ENCODE measurements at regions not wholly inside any gene's neighbourhood (a gene's known extent, or its start where the extent isn't known, plus 50 kb on each side); places are given as distances from the start of the nearest gene placed in this dataset.

DNA sequence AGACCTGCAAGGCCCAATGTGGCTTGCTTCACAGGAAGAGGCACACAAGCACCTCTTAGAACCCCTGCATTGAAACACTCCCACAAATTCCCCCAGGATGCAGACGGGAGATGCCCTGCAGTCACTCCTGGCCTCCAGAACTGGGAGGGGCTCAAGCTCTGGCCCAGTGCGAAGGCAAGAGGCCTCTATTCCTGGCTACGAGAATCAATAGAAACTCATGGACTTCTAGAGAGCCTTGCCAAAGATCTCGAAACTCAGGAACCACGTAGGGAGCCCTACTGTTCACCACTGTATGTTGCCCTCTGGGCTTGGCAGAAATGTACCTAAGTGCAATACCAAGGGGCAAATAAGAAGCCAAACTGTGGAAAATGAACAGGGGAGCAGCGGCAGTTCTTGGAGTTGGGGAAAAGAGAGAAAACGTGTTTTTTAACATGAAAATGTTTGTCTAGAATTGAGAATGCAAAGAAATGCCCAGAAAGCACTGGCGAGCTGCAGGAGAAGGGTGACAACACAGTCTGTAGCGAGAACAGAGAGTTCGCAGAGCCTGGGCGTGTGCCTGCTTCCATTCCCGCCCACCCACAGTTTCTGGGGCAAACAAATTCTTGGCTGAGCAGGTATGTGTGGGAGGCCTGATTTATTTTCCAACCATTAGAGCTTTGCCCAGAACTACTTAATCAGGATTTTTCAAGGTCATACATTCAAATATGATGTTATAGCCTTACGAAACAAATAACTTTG, 260.5 kb upstream of the KLF14 start:
- no peak for DNase-seq
- Histone ChIP-seq H3K27ac (peak overlapping the region; percentile 26 to 75 (median 56)), H3K4me3 (no peak overlapping the region), H3K9me3 (no peaks in the 10 kb centered on the region), H3K36me3 (no peaks in the 10 kb centered on the region), H3K4me1 (peaks cover 7 to 63% (median 30%) of the 10 kb centered on the region in 4 donors), H3K27me3 (no peaks in the 10 kb centered on the region)
- TF ChIP-seq, protein P1, sequence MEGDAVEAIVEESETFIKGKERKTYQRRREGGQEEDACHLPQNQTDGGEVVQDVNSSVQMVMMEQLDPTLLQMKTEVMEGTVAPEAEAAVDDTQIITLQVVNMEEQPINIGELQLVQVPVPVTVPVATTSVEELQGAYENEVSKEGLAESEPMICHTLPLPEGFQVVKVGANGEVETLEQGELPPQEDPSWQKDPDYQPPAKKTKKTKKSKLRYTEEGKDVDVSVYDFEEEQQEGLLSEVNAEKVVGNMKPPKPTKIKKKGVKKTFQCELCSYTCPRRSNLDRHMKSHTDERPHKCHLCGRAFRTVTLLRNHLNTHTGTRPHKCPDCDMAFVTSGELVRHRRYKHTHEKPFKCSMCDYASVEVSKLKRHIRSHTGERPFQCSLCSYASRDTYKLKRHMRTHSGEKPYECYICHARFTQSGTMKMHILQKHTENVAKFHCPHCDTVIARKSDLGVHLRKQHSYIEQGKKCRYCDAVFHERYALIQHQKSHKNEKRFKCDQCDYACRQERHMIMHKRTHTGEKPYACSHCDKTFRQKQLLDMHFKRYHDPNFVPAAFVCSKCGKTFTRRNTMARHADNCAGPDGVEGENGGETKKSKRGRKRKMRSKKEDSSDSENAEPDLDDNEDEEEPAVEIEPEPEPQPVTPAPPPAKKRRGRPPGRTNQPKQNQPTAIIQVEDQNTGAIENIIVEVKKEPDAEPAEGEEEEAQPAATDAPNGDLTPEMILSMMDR (IDR thresholded peaks at IDR 0.05) = no peak
- TF ChIP-seq POLR2A (IDR thresholded peaks at IDR 0.05) = no peak

DNA sequence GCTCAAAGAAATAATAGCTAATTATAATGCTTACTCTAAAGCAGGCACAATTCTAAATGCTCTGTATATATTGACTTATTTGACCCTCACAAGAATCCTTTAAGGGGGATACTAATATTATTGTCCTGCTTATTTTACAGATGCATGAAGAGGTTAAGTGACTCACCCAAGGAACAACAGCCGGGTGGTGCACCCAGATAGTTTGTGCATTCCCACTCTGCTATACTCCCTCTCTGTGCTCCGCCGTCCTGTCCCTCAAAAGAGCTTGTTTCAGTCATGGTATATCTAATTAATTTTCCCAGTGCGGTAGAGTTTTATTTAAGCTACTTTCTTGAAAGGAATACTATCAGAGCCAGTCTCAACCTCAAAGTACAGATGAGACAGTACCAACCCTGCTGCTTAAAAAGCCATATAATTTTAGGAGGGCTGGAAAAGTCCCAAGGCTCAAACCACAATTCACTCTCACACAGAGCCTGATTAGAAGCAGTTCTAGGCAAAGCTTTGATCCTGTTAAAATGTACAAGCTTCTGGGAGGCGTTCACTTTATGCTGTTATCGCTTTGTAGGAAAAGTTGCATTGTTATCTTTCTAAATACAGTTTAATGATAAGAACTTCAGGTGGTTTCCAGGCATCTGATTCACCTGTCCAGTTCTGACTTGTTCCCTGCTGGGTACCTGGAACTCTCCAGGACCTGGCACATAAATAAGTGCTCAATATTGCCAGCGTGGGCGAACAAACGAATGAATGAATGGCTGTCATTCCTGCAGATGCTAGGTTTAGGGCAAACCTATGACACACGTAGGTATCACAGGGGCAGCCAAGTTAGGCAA, 261.5 kb upstream of the KLF14 start:
- DNase-seq = no peak
- TF ChIP-seq POLR2A (IDR thresholded peaks at IDR 0.05) = no peak
- TF ChIP-seq, protein P1 (IDR thresholded peaks at IDR 0.05) = no peak
- no peaks in the 10 kb centered on the region for H3K27me3 ChIP-seq
- no peak overlapping the region for H3K4me3 ChIP-seq
- H3K9me3 ChIP-seq = no peaks in the 10 kb centered on the region
- H3K36me3 ChIP-seq = no peaks in the 10 kb centered on the region
- H3K27ac ChIP-seq = peak overlapping the region; percentile 26 to 75 (median 56)
- peaks cover 5 to 63% (median 30%) of the 10 kb centered on the region in 4 donors for H3K4me1 ChIP-seq

DNA sequence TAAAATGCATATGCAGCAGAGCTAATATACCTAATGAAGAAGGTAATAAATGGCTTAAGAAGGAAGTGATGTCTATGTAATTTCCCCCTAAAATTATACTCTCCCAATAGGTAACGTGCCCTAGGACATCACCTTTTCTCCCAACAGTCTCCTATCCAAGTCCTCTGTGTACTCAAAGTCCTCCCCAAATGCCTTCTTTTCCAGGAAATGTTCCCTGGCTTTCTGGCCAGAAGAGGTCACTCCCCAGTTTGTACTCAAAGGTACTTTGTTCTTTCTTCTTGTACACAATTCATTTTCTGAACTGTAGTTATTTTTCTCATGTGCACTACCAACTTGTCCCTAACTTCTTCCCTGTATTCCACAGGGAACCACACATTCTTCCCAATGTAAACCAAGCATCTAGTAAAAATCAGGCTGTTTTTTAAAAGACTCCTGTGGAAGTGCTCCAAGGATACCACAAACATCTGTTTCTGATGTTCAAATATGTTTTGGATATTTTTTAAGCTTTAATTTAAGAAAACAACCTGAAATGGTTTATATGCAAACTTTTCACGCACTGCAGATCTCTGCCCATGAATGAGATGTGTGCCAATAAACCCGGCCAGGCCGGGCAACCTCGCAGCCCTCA, 262.3 kb upstream of the KLF14 start:
- DNase-seq = no peak
- H3K36me3 ChIP-seq = no peaks in the 10 kb centered on the region
- TF ChIP-seq POLR2A (IDR thresholded peaks at IDR 0.05) = no peak
- TF ChIP-seq, protein P1 (IDR thresholded peaks at IDR 0.05) = no peak
- H3K4me3 ChIP-seq = no peak overlapping the region
- H3K27ac ChIP-seq = peak overlapping the region; percentile 11 to 75 (median 46)
- no peaks in the 10 kb centered on the region for H3K9me3 ChIP-seq
- no peaks in the 10 kb centered on the region for H3K27me3 ChIP-seq
- peaks cover 5 to 60% (median 27%) of the 10 kb centered on the region in 4 donors for H3K4me1 ChIP-seq

DNA sequence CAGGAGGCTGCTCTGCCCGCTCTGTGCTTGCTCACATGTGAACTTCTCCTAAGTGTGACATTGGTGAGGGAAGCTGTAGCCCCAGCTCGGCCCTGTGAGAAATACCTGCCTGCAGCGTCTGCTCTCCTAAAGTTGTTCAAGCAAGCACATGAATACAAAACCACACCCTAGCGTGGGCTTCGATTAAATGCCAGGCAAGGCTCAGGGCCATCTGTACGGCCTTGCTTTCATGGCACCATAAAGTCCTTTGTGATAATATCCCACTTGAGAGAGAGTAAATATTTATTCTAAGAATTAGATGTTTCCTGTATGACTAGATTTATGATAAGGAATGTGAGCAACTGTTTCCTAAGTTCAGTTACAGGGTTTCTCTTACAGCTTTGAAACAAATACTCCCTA, 262.8 kb upstream of the KLF14 start:
- no peaks in the 10 kb centered on the region for H3K27me3 ChIP-seq
- peak in 2 of 3 donors; percentile 70 to 76 for DNase-seq
- H3K4me1 ChIP-seq = peaks cover 5 to 60% (median 27%) of the 10 kb centered on the region in 4 donors
- no peaks in the 10 kb centered on the region for H3K36me3 ChIP-seq
- H3K27ac ChIP-seq = peak overlapping the region; percentile 11 to 75 (median 46)
- TF ChIP-seq, protein P1 (IDR thresholded peaks at IDR 0.05) = no peak
- peak in 1 of 2 donors; percentile 11 for TF ChIP-seq POLR2A (IDR thresholded peaks at IDR 0.05)
- H3K4me3 ChIP-seq = no peak overlapping the region
- H3K9me3 ChIP-seq = no peaks in the 10 kb centered on the region

DNA sequence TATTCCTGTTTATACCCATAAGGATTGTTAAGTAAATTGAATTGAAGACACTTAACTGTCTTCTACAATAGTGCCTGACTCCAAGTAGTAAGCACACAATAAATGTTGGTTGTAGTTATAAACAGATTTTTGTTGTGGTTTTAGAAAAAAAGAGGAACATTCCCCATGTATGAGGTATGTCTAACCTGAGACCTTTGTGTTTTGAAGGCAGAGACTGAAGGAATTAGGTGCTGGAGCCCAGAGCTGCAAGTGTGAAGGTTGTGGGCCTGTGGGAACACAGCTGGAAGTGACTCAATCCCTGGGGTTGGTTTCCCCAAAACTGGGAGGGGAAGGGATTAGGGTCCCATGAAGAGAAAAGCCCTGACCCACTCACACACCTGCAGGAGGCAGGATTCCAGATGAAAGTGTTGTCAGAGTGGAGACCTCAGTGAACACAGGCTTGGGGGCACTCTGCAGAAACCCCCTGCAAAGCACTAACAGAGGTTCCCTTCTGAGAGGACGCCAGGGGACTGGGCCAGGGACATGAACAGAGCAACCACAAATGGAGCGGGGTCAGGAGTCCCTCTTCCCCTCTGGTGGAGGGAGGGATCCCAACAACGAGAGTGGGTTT, 265.1 kb upstream of the KLF14 start:
- no peaks in the 10 kb centered on the region for H3K27me3 ChIP-seq
- no peaks in the 10 kb centered on the region for H3K9me3 ChIP-seq
- H3K36me3 ChIP-seq = no peaks in the 10 kb centered on the region
- DNase-seq = no peak
- TF ChIP-seq, protein P1 (IDR thresholded peaks at IDR 0.05) = no peak
- no peak for TF ChIP-seq POLR2A (IDR thresholded peaks at IDR 0.05)
- peak overlapping the region in 1 of 4 donors; percentile 26 for H3K27ac ChIP-seq
- peaks cover 5 to 58% (median 26%) of the 10 kb centered on the region in 4 donors for H3K4me1 ChIP-seq
- no peak overlapping the region for H3K4me3 ChIP-seq

All from Peyer's patch (tissue), 4 donors.